Omental fat pad (tissue), 3 donors: ENCODE measurements at regions not wholly inside any gene's neighbourhood (a gene's known extent, or its start where the extent isn't known, plus 50 kb on each side); places are given as distances from the start of the nearest gene placed in this dataset.
A peak's percentile ranks its signal among the peaks of the same experiment; 100 is the strongest.

Experiments used
- ATAC-seq: fragments of 150-250 bp; one replicate; pipeline ENCODE4 v1.9.1; 2016; ENCODE audit warnings: mild to moderate bottlenecking, moderate library complexity; ENCODE audit not compliant: low FRiP score
- DNase-seq: peaks from one replicate; pipeline ENCODE4 v3.0.0-alpha.2; 2019; ENCODE audit warnings: low spot score
- CTCF ChIP-seq, 3 donors: fragments of 450-650 bp; IDR thresholded peaks; one replicate each; pipeline ENCODE4 v1.5.1; 2016 to 2017; ENCODE audit warnings: antibody characterized with exemption in 3 of 3, mild to moderate bottlenecking in 3 of 3, moderate library complexity in 2 of 3

GRCh38 chr14:101347893-101348777 is 213.2 kb upstream of the DIO3 start:
- ATAC-seq (no peak), DNase-seq (no peak)
- TF ChIP-seq CTCF (IDR thresholded peaks at IDR 0.05): no peak

- ATAC-seq: no peak
- DNase-seq: no peak
- TF ChIP-seq CTCF (IDR thresholded peaks at IDR 0.05): no peak
Measured at GRCh38 chr14:101349108-101349507, 212.2 kb upstream of the DIO3 start.

GRCh38 chr14:101350021-101350420 is 211.3 kb upstream of the DIO3 start:
- DNase-seq (no peak), ATAC-seq (no peak)
- no peak for TF ChIP-seq CTCF (IDR thresholded peaks at IDR 0.05)

- no peak for DNase-seq
- no peak for TF ChIP-seq CTCF (IDR thresholded peaks at IDR 0.05)
- peak; percentile 39 for ATAC-seq
Measured at GRCh38 chr14:101350691-101351090, 210.6 kb upstream of the DIO3 start.

GRCh38 chr14:101351146-101351545 is 210.1 kb upstream of the DIO3 start:
- DNase-seq: no peak
- ATAC-seq: no peak

GRCh38 chr14:101351769-101352168 is 209.5 kb upstream of the DIO3 start:
- no peak for TF ChIP-seq CTCF (IDR thresholded peaks at IDR 0.05)
- ATAC-seq: no peak
- no peak for DNase-seq

More at GRCh38 chr14:101351146-101351545, 210.1 kb upstream of the DIO3 start:
- no peak for TF ChIP-seq CTCF (IDR thresholded peaks at IDR 0.05)

- no peak for ATAC-seq
- TF ChIP-seq CTCF (IDR thresholded peaks at IDR 0.05): no peak
- no peak for DNase-seq
Measured at GRCh38 chr14:101352567-101352966, 208.7 kb upstream of the DIO3 start.
